OCI-LY1 (cell line): ENCODE measurements at regions not wholly inside any gene's neighbourhood (a gene's known extent, or its start where the extent isn't known, plus 50 kb on each side); places are given as distances from the start of the nearest gene placed in this dataset.

ENCODE experiments used
- EZH2 ChIP-seq: fragments of 200-600 bp; sonication (generic), shearing (Covaris generic); IDR thresholded peaks from 2 replicates; pipeline ENCODE4 v1.8.0; 2017; ENCODE audit warnings: borderline replicate concordance, mixed run types, mild to moderate bottlenecking, antibody characterized with exemption, low read length, moderate library complexity, mixed read lengths
- TF ChIP-seq, protein P1 (sequence below): fragments of 200-600 bp; sonication (generic), shearing (Covaris generic); IDR thresholded peaks from 2 replicates; pipeline ENCODE4 v1.5.1; 2017; ENCODE audit warnings: mild to moderate bottlenecking, antibody characterized with exemption, low read length, moderate library complexity, mixed read lengths

DNA sequence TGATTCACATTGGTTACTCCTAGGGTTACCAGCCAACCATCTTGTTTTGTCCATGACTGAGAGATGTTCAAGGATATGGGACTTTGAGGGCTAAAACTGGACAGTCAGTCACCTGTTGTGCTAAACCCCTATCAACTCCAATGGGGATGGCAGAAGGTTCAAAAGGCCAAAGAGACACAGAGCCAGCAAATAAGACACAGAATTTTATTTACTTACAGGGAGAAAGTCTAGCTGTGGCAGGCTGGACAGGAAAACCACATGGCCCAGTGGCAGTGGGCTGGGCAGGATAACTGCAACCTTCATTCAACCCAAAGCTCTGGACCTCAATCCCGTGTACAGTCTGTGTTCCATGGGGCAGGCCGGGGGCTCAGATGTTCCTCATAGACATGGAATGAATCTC is 326.7 kb upstream of the RPS6KA3 start:
- TF ChIP-seq, protein P1, sequence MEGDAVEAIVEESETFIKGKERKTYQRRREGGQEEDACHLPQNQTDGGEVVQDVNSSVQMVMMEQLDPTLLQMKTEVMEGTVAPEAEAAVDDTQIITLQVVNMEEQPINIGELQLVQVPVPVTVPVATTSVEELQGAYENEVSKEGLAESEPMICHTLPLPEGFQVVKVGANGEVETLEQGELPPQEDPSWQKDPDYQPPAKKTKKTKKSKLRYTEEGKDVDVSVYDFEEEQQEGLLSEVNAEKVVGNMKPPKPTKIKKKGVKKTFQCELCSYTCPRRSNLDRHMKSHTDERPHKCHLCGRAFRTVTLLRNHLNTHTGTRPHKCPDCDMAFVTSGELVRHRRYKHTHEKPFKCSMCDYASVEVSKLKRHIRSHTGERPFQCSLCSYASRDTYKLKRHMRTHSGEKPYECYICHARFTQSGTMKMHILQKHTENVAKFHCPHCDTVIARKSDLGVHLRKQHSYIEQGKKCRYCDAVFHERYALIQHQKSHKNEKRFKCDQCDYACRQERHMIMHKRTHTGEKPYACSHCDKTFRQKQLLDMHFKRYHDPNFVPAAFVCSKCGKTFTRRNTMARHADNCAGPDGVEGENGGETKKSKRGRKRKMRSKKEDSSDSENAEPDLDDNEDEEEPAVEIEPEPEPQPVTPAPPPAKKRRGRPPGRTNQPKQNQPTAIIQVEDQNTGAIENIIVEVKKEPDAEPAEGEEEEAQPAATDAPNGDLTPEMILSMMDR: no peak
- no peak for TF ChIP-seq EZH2
